M059J (cell line): ENCODE measurements at regions not wholly inside any gene's neighbourhood (a gene's known extent, or its start where the extent isn't known, plus 50 kb on each side); places are given as distances from the start of the nearest gene placed in this dataset.
A peak's percentile ranks its signal among the peaks of the same experiment; 100 is the strongest.

Experiments used
- DNase-seq: peaks from one replicate; pipeline ENCODE4 v3.0.0-alpha.2; 2012; ENCODE audit warnings: low read depth

- no peak for DNase-seq
These were observed 131.7 kb upstream of the NEO1 start for GRCh38 chr15:72920551-72920950.

GRCh38 chr15:72919936-72920465, 132.3 kb upstream of the NEO1 start:
- DNase-seq = no peak

GRCh38 chr15:72916897-72917296, 133.3 kb upstream of the ADPGK start:
- peak; percentile 38 for DNase-seq

GRCh38 chr15:72916378-72916777, 132.8 kb upstream of the ADPGK start:
- no peak for DNase-seq

- no peak for DNase-seq
These were observed 132.3 kb upstream of the ADPGK start for GRCh38 chr15:72915843-72916242.

GRCh38 chr15:72912996-72913395, 129.4 kb upstream of the ADPGK start:
- no peak for DNase-seq

GRCh38 chr15:72912121-72912520, 128.6 kb upstream of the ADPGK start:
- no peak for DNase-seq

- DNase-seq = no peak
These were observed 128.1 kb upstream of the ADPGK start for GRCh38 chr15:72911626-72912025.

GRCh38 chr15:72908713-72909112, 125.2 kb upstream of the ADPGK start:
- no peak for DNase-seq

GRCh38 chr15:72907733-72908132, 124.2 kb upstream of the ADPGK start:
- DNase-seq = no peak

GRCh38 chr15:72902919-72903260, 119.3 kb upstream of the ADPGK start:
- no peak for DNase-seq

GRCh38 chr15:72902245-72902918, 118.8 kb upstream of the ADPGK start:
- peak; percentile 62 for DNase-seq

- no peak for DNase-seq
These were observed 109.4 kb upstream of the ADPGK start for GRCh38 chr15:72892986-72893385.

- DNase-seq = no peak
These were observed 106.5 kb upstream of the ADPGK start for GRCh38 chr15:72890043-72890442.

GRCh38 chr15:72889545-72889944, 106.0 kb upstream of the ADPGK start:
- DNase-seq = no peak

GRCh38 chr15:72888811-72889210, 105.3 kb upstream of the ADPGK start:
- no peak for DNase-seq

- DNase-seq = no peak
These were observed 104.7 kb upstream of the ADPGK start for GRCh38 chr15:72888211-72888610.

- no peak for DNase-seq
These were observed 103.8 kb upstream of the ADPGK start for GRCh38 chr15:72887376-72887775.

GRCh38 chr15:72884311-72884710, 100.8 kb upstream of the ADPGK start:
- DNase-seq = no peak

GRCh38 chr15:72873379-72874233, 90.0 kb upstream of the ADPGK start:
- no peak for DNase-seq

- DNase-seq = no peak
These were observed 88.7 kb upstream of the ADPGK start for GRCh38 chr15:72872066-72872845.

- DNase-seq = no peak
These were observed 83.5 kb upstream of the ADPGK start for GRCh38 chr15:72866866-72867616.
